Activated CD8-positive, alpha-beta memory T cell treated with anti-CD3 and anti-CD28 coated beads, Interleukin-2, amount 10 ng/mL, durations not matched to agents 7 days and 5 days (primary cell): ENCODE measurements at regions not wholly inside any gene's neighbourhood (a gene's known extent, or its start where the extent isn't known, plus 50 kb on each side); places are given as distances from the start of the nearest gene placed in this dataset.

Experiments
- ATAC-seq: fragments of 150-1000 bp; cut with Tn5 transposase; one replicate; pipeline ENCODE4 v1.10.0; 2021; ENCODE audit warnings: moderate library complexity
- CTCF ChIA-PET: fragments of 350-600 bp; sonication (Branson Sonifier 250); formaldehyde crosslinking; loops from one replicate; lab custom pipeline; 2021; ENCODE audit warnings: antibody characterized with exemption; lab: Charles Lee
- DNase-seq: peaks from one replicate; pipeline ENCODE4 v3.0.0-alpha.2; 2020
- H3K27ac Mint-ChIP-seq: one replicate; pipeline ENCODE4 v1.8.0; 2021; ENCODE audit warnings: mild to moderate bottlenecking, mixed read lengths
- H3K27me3 Mint-ChIP-seq: one replicate; pipeline ENCODE4 v1.8.0; 2021; ENCODE audit warnings: mixed read lengths
- H3K36me3 Mint-ChIP-seq: one replicate; pipeline ENCODE4 v1.8.0; 2021; ENCODE audit warnings: mild to moderate bottlenecking, mixed read lengths
- H3K4me1 Mint-ChIP-seq: one replicate; pipeline ENCODE4 v1.8.0; 2021; ENCODE audit warnings: mixed read lengths
- H3K4me3 Mint-ChIP-seq: one replicate; pipeline ENCODE4 v1.8.0; 2021; ENCODE audit warnings: mild to moderate bottlenecking, moderate library complexity, mixed read lengths
- H3K9me3 Mint-ChIP-seq: one replicate; pipeline ENCODE4 v1.8.0; 2022; ENCODE audit warnings: low read depth, mixed read lengths

GRCh38 chr6:147892476-147892875 is 384.0 kb downstream of the SAMD5 start:
- H3K27me3 Mint-ChIP-seq: no peaks in the 10 kb centered on the region
- no peak overlapping the region for H3K4me3 Mint-ChIP-seq
- no peak overlapping the region for H3K27ac Mint-ChIP-seq
- CTCF ChIA-PET: interaction anchor here (0.7 kb wide), 1 partner anchor 14 kb away, joined by 3 read pairs; no protein-coding TSS in a partner anchor
- no peaks in the 10 kb centered on the region for H3K4me1 Mint-ChIP-seq
- no peak for ATAC-seq
- H3K36me3 Mint-ChIP-seq: no peaks in the 10 kb centered on the region
- no peak for DNase-seq
- peaks cover 5% of the 10 kb centered on the region for H3K9me3 Mint-ChIP-seq

GRCh38 chr6:147895272-147895671 is 386.8 kb downstream of the SAMD5 start:
- CTCF ChIA-PET: no interaction called here
- H3K4me3 Mint-ChIP-seq: no peak overlapping the region

GRCh38 chr6:147900247-147900830 is 391.8 kb downstream of the SAMD5 start:
- ATAC-seq: no peak

More at GRCh38 chr6:147895272-147895671, 386.8 kb downstream of the SAMD5 start:
- H3K27me3 Mint-ChIP-seq: no peaks in the 10 kb centered on the region
- DNase-seq (no peak), ATAC-seq (no peak)
- no peaks in the 10 kb centered on the region for H3K36me3 Mint-ChIP-seq
- no peaks in the 10 kb centered on the region for H3K4me1 Mint-ChIP-seq
- H3K9me3 Mint-ChIP-seq: no peaks in the 10 kb centered on the region
- H3K27ac Mint-ChIP-seq: no peak overlapping the region

GRCh38 chr6:147903321-147903720 is 394.8 kb downstream of the SAMD5 start:
- ATAC-seq: no peak
- H3K4me3 Mint-ChIP-seq: no peak overlapping the region
- no peak for DNase-seq
- no peaks in the 10 kb centered on the region for H3K9me3 Mint-ChIP-seq
- no peak overlapping the region for H3K27ac Mint-ChIP-seq
- CTCF ChIA-PET: no interaction called here
- H3K4me1 Mint-ChIP-seq: no peaks in the 10 kb centered on the region
- H3K36me3 Mint-ChIP-seq: no peaks in the 10 kb centered on the region
- no peaks in the 10 kb centered on the region for H3K27me3 Mint-ChIP-seq

More at GRCh38 chr6:147900247-147900830, 391.8 kb downstream of the SAMD5 start:
- CTCF ChIA-PET: no interaction called here
- no peaks in the 10 kb centered on the region for H3K36me3 Mint-ChIP-seq
- H3K27ac Mint-ChIP-seq: no peak overlapping the region
- no peaks in the 10 kb centered on the region for H3K27me3 Mint-ChIP-seq
- H3K4me1 Mint-ChIP-seq: no peaks in the 10 kb centered on the region
- H3K9me3 Mint-ChIP-seq: no peaks in the 10 kb centered on the region
- no peak for DNase-seq
- H3K4me3 Mint-ChIP-seq: no peak overlapping the region

- no peaks in the 10 kb centered on the region for H3K27me3 Mint-ChIP-seq
- DNase-seq (no peak), ATAC-seq (no peak)
- no peak overlapping the region for H3K27ac Mint-ChIP-seq
- H3K9me3 Mint-ChIP-seq: no peaks in the 10 kb centered on the region
- CTCF ChIA-PET: interaction anchor here (0.7 kb wide), 1 partner anchor 1354 kb away, joined by 3 read pairs; no protein-coding TSS in a partner anchor
- H3K4me1 Mint-ChIP-seq: no peaks in the 10 kb centered on the region
- H3K36me3 Mint-ChIP-seq: no peaks in the 10 kb centered on the region
- no peak overlapping the region for H3K4me3 Mint-ChIP-seq
Observed at GRCh38 chr6:147903931-147904330, 395.4 kb downstream of the SAMD5 start.

GRCh38 chr6:147904416-147904815 is 395.9 kb downstream of the SAMD5 start:
- no peaks in the 10 kb centered on the region for H3K36me3 Mint-ChIP-seq
- no peak overlapping the region for H3K4me3 Mint-ChIP-seq
- H3K9me3 Mint-ChIP-seq: no peaks in the 10 kb centered on the region
- no peak overlapping the region for H3K27ac Mint-ChIP-seq
- H3K27me3 Mint-ChIP-seq: no peaks in the 10 kb centered on the region
- no peaks in the 10 kb centered on the region for H3K4me1 Mint-ChIP-seq
- ATAC-seq (no peak), DNase-seq (no peak)
- CTCF ChIA-PET: interaction anchor here (0.7 kb wide), 1 partner anchor 1355 kb away, joined by 3 read pairs; no protein-coding TSS in a partner anchor

GRCh38 chr6:147905711-147906110 is 397.2 kb downstream of the SAMD5 start:
- H3K36me3 Mint-ChIP-seq: no peaks in the 10 kb centered on the region
- DNase-seq: no peak
- no peak for ATAC-seq
- no peaks in the 10 kb centered on the region for H3K27me3 Mint-ChIP-seq
- H3K9me3 Mint-ChIP-seq: no peaks in the 10 kb centered on the region
- H3K4me3 Mint-ChIP-seq: no peak overlapping the region
- CTCF ChIA-PET: no interaction called here
- no peak overlapping the region for H3K27ac Mint-ChIP-seq
- H3K4me1 Mint-ChIP-seq: no peaks in the 10 kb centered on the region

GRCh38 chr6:147906361-147906760 is 397.9 kb downstream of the SAMD5 start:
- H3K9me3 Mint-ChIP-seq: no peaks in the 10 kb centered on the region
- H3K27ac Mint-ChIP-seq: no peak overlapping the region
- DNase-seq (no peak), ATAC-seq (no peak)
- no peaks in the 10 kb centered on the region for H3K27me3 Mint-ChIP-seq
- CTCF ChIA-PET: interaction anchor here (0.6 kb wide), 1 partner anchor 14 kb away, joined by 3 read pairs; no protein-coding TSS in a partner anchor
- no peaks in the 10 kb centered on the region for H3K36me3 Mint-ChIP-seq
- H3K4me3 Mint-ChIP-seq: no peak overlapping the region
- H3K4me1 Mint-ChIP-seq: no peaks in the 10 kb centered on the region

- H3K4me3 Mint-ChIP-seq: no peak overlapping the region
- H3K4me1 Mint-ChIP-seq: no peaks in the 10 kb centered on the region
- no peak overlapping the region for H3K27ac Mint-ChIP-seq
- CTCF ChIA-PET: no interaction called here
- H3K9me3 Mint-ChIP-seq: no peaks in the 10 kb centered on the region
- no peaks in the 10 kb centered on the region for H3K36me3 Mint-ChIP-seq
- no peaks in the 10 kb centered on the region for H3K27me3 Mint-ChIP-seq
- no peak for DNase-seq
- ATAC-seq: no peak
Observed at GRCh38 chr6:147909640-147910039, 401.1 kb downstream of the SAMD5 start.

GRCh38 chr6:147910281-147910680 is 401.8 kb downstream of the SAMD5 start:
- Mint-ChIP-seq H3K9me3 (no peaks in the 10 kb centered on the region), H3K4me1 (no peaks in the 10 kb centered on the region), H3K27ac (no peak overlapping the region), H3K36me3 (no peaks in the 10 kb centered on the region), H3K4me3 (no peak overlapping the region), H3K27me3 (no peaks in the 10 kb centered on the region)
- ATAC-seq (no peak), DNase-seq (no peak)
- CTCF ChIA-PET: no interaction called here

- Mint-ChIP-seq H3K36me3 (no peaks in the 10 kb centered on the region), H3K27ac (no peak overlapping the region), H3K27me3 (no peaks in the 10 kb centered on the region), H3K9me3 (no peaks in the 10 kb centered on the region), H3K4me3 (no peak overlapping the region), H3K4me1 (no peaks in the 10 kb centered on the region)
- DNase-seq: no peak
- CTCF ChIA-PET: no interaction called here
- ATAC-seq: no peak
Observed at GRCh38 chr6:147911057-147911456, 402.6 kb downstream of the SAMD5 start.

- no peaks in the 10 kb centered on the region for H3K4me1 Mint-ChIP-seq
- CTCF ChIA-PET: no interaction called here
- DNase-seq (no peak), ATAC-seq (no peak)
- H3K4me3 Mint-ChIP-seq: no peak overlapping the region
- H3K27me3 Mint-ChIP-seq: no peaks in the 10 kb centered on the region
- no peaks in the 10 kb centered on the region for H3K36me3 Mint-ChIP-seq
- H3K9me3 Mint-ChIP-seq: no peaks in the 10 kb centered on the region
- H3K27ac Mint-ChIP-seq: no peak overlapping the region
Observed at GRCh38 chr6:147911686-147912085, 403.2 kb downstream of the SAMD5 start.

- Mint-ChIP-seq H3K27ac (no peak overlapping the region), H3K27me3 (no peaks in the 10 kb centered on the region), H3K4me3 (no peak overlapping the region), H3K36me3 (no peaks in the 10 kb centered on the region), H3K9me3 (peaks cover 10% of the 10 kb centered on the region), H3K4me1 (no peaks in the 10 kb centered on the region)
- DNase-seq: no peak
- ATAC-seq: no peak
- CTCF ChIA-PET: no interaction called here
Observed at GRCh38 chr6:147922799-147923198, 414.3 kb downstream of the SAMD5 start.

GRCh38 chr6:147924598-147924997 is 416.1 kb downstream of the SAMD5 start:
- Mint-ChIP-seq H3K27me3 (no peaks in the 10 kb centered on the region), H3K27ac (no peak overlapping the region), H3K9me3 (peaks cover 8% of the 10 kb centered on the region), H3K4me3 (no peak overlapping the region), H3K36me3 (no peaks in the 10 kb centered on the region), H3K4me1 (no peaks in the 10 kb centered on the region)
- no peak for DNase-seq
- no peak for ATAC-seq
- CTCF ChIA-PET: no interaction called here
